ENCODE measurements at regions not wholly inside any gene's neighbourhood (a gene's known extent, or its start where the extent isn't known, plus 50 kb on each side); places are given as distances from the start of the nearest gene placed in this dataset.
"Not testable (repeated sequence)": the region's sequence is repeated elsewhere in the genome, so short reads cannot be mapped to it uniquely, and the experiment has no call there.

DNA sequence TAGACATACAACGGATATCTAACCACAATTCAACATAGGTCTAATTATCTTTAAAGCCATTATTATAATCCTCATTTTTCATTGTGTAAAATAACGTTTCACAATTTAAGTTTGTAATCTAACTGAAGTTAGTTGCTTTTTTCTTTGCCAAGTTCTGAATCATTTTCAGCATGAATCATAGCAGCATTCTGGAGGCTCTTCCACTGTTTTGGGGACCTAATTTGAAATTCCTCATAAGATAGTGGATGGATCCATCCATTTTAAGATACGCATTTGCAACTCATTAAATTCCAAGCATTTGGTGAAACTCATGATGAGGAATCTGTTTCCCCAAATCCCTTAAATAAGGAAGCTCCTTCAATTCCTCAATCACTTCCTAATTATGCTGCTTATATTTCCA, 447.1 kb upstream of the CDH10 start:
- no peaks in the 10 kb centered on the region for H3K36me3 ChIP-seq
- no peaks in the 10 kb centered on the region for H3K9me3 ChIP-seq
- no peaks in the 10 kb centered on the region for H3K4me1 ChIP-seq
- H3K27me3 ChIP-seq: no peaks in the 10 kb centered on the region
- TF ChIP-seq, protein P1, sequence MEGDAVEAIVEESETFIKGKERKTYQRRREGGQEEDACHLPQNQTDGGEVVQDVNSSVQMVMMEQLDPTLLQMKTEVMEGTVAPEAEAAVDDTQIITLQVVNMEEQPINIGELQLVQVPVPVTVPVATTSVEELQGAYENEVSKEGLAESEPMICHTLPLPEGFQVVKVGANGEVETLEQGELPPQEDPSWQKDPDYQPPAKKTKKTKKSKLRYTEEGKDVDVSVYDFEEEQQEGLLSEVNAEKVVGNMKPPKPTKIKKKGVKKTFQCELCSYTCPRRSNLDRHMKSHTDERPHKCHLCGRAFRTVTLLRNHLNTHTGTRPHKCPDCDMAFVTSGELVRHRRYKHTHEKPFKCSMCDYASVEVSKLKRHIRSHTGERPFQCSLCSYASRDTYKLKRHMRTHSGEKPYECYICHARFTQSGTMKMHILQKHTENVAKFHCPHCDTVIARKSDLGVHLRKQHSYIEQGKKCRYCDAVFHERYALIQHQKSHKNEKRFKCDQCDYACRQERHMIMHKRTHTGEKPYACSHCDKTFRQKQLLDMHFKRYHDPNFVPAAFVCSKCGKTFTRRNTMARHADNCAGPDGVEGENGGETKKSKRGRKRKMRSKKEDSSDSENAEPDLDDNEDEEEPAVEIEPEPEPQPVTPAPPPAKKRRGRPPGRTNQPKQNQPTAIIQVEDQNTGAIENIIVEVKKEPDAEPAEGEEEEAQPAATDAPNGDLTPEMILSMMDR (IDR thresholded peaks at IDR 0.05): no peak
- no peak overlapping the region for H3K27ac ChIP-seq
- ATAC-seq (no peak), DNase-seq (no peak)
- intact Hi-C loops (cut with DNase I): no loop called here
- H3K4me3 ChIP-seq: no peak overlapping the region

- DNase-seq: no peak
- no peaks in the 10 kb centered on the region for H3K4me1 ChIP-seq
- TF ChIP-seq, protein P1 (IDR thresholded peaks at IDR 0.05): no peak
- no peak overlapping the region for H3K4me3 ChIP-seq
- intact Hi-C loops (cut with DNase I): no loop called here
- H3K27ac ChIP-seq: no peak overlapping the region
- H3K36me3 ChIP-seq: no peaks in the 10 kb centered on the region
- ATAC-seq: no peak
- H3K27me3 ChIP-seq: no peaks in the 10 kb centered on the region
- H3K9me3 ChIP-seq: no peaks in the 10 kb centered on the region
These were observed 446.1 kb upstream of the CDH10 start for GRCh38 chr5:25090854-25091253.

- Histone ChIP-seq H3K36me3 (no peaks in the 10 kb centered on the region), H3K4me1 (no peaks in the 10 kb centered on the region), H3K27ac (no peak overlapping the region)
These were observed 445.5 kb upstream of the CDH10 start for GRCh38 chr5:25090275-25090674.

DNA sequence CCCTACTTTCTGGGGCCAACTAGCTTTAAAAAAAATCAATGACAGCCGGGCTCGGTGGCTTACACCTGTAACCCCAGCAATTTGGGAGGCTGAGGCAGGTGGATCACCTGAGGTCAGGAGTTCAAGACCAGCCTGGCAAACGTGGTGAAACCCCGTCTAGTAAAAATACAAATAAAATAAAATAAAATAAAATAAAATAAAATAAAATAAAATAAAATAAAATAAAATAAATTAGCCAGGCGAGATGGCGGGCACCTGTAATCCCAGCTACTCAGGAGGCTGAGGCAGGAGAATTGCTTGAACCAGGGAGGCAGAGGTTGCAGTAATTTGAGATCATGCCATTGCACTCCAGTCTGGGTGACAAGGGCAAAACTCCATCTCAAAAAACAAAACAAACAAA, 443.9 kb upstream of the CDH10 start:
- H3K4me1 ChIP-seq; H3K36me3 ChIP-seq; ATAC-seq; H3K9me3 ChIP-seq; H3K27ac ChIP-seq; H3K27me3 ChIP-seq; intact Hi-C loops (cut with DNase I); H3K4me3 ChIP-seq: not testable (repeated sequence)
- DNase-seq: peak in 1 of 4 donors; percentile 11

More at GRCh38 chr5:25090275-25090674, 445.5 kb upstream of the CDH10 start:
- Histone ChIP-seq H3K4me3 (no peak overlapping the region), H3K9me3 (no peaks in the 10 kb centered on the region), H3K27me3 (no peaks in the 10 kb centered on the region)
- intact Hi-C loops (cut with DNase I): no loop called here
- DNase-seq: no peak
- TF ChIP-seq, protein P1 (IDR thresholded peaks at IDR 0.05): no peak
- ATAC-seq: no peak

DNA sequence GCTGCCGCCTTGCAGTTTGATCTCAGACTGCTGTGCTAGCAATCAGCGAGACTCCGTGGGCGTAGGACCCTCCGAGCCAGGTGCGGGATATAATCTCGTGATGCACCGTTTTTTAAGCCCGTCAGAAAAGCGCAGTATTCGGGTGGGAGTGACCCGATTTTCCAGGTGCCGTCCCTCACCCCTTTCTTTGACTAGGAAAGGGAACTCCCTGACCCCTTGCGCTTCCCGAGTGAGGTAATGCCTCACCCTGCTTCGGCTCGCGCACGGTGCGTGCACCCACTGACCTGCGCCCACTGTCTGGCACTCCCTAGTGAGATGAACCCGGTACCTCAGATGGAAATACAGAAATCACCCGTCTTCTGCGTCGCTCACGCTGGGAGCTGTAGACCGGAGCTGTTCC, 438.5 kb upstream of the CDH10 start:
- H3K27me3 ChIP-seq; H3K4me1 ChIP-seq; H3K4me3 ChIP-seq; DNase-seq; intact Hi-C loops (cut with DNase I); ATAC-seq; H3K36me3 ChIP-seq; H3K9me3 ChIP-seq; H3K27ac ChIP-seq: not testable (repeated sequence)

DNA sequence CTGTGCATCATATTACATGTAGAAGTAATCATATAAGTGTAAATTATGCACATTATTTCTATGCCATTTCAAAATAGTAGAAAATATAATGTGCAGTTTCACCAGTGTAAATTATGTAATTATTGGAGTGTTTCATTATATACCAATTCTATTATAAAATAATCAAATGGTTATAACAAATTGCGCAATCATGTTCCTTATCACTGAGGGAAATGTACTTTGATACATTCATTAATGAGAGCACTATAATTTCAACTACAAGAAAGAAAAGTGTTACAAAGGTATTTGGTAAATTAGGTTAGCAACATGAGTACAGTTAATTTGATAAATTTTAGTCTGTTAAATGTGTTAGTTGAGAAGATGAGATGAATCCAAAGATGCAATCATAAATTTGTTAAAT, 421.5 kb upstream of the CDH10 start:
- Histone ChIP-seq H3K4me1 (no peaks in the 10 kb centered on the region), H3K9me3 (no peaks in the 10 kb centered on the region), H3K36me3 (no peaks in the 10 kb centered on the region), H3K27ac (no peak overlapping the region), H3K4me3 (no peak overlapping the region), H3K27me3 (no peaks in the 10 kb centered on the region)
- TF ChIP-seq, protein P1 (IDR thresholded peaks at IDR 0.05): no peak
- no peak for ATAC-seq
- DNase-seq: no peak
- intact Hi-C loops (cut with DNase I): no loop called here

All from left lung (tissue), 4 donors.